ENCODE measurements at regions not wholly inside any gene's neighbourhood (a gene's known extent, or its start where the extent isn't known, plus 50 kb on each side); places are given as distances from the start of the nearest gene placed in this dataset.
"Not testable (repeated sequence)": the region's sequence is repeated elsewhere in the genome, so short reads cannot be mapped to it uniquely, and the experiment has no call there.

- DNase-seq, result peak; percentile 64
These were observed 2834.1 kb downstream of the RPIA start for GRCh38 chr2:91525587-91525986.

- not testable (repeated sequence) for DNase-seq
These were observed 2834.6 kb downstream of the RPIA start for GRCh38 chr2:91526083-91526482.

- peak; percentile 66 for DNase-seq
These were observed 2835.6 kb downstream of the RPIA start for GRCh38 chr2:91527056-91527455.

GRCh38 chr2:91527491-91528031 lies 2836.1 kb downstream of the RPIA start:
- DNase-seq, result peak; percentile 69

- DNase-seq, result peak; percentile 64
These were observed 2836.9 kb downstream of the RPIA start for GRCh38 chr2:91528361-91528760.

GRCh38 chr2:91536109-91536508 lies 2844.6 kb downstream of the RPIA start:
- peak; percentile 45 for DNase-seq

- peak; percentile 49 for DNase-seq
These were observed 2845.2 kb downstream of the RPIA start for GRCh38 chr2:91536549-91537263.

GRCh38 chr2:91549316-91549715 lies 2857.8 kb downstream of the RPIA start:
- DNase-seq, result peak; percentile 59

GRCh38 chr2:91558234-91558633 lies 2866.8 kb downstream of the RPIA start:
- not testable (repeated sequence) for DNase-seq

- not testable (repeated sequence) for DNase-seq
These were observed 2867.8 kb downstream of the RPIA start for GRCh38 chr2:91559269-91559668.

- not testable (repeated sequence) for DNase-seq
These were observed 2868.6 kb downstream of the RPIA start for GRCh38 chr2:91559886-91560614.

- DNase-seq, result not testable (repeated sequence)
These were observed 2870.7 kb downstream of the RPIA start for GRCh38 chr2:91562184-91562583.

- peak; percentile 42 for DNase-seq
These were observed 2873.2 kb downstream of the RPIA start for GRCh38 chr2:91564700-91565099.

GRCh38 chr2:91565689-91566430 lies 2874.4 kb downstream of the RPIA start:
- DNase-seq, result peak; percentile 60

GRCh38 chr2:91566611-91567010 lies 2875.1 kb downstream of the RPIA start:
- peak; percentile 56 for DNase-seq

GRCh38 chr2:91567546-91568335 lies 2876.3 kb downstream of the RPIA start:
- peak; percentile 60 for DNase-seq

- DNase-seq, result not testable (repeated sequence)
These were observed 2877.2 kb downstream of the RPIA start for GRCh38 chr2:91568391-91569338.

- DNase-seq, result not testable (repeated sequence)
These were observed 2879.9 kb downstream of the RPIA start for GRCh38 chr2:91571239-91571923.

- not testable (repeated sequence) for DNase-seq
These were observed 2881.5 kb downstream of the RPIA start for GRCh38 chr2:91573018-91573417.

GRCh38 chr2:91573755-91574154 lies 2882.3 kb downstream of the RPIA start:
- not testable (repeated sequence) for DNase-seq

Data from activated effector memory CD4-positive, alpha-beta T cell treated with anti-CD3 and anti-CD28 coated beads, Interleukin-2, amount 50 U/mL, for 16 hours (primary cell).